ENCODE measurements at regions not wholly inside any gene's neighbourhood (a gene's known extent, or its start where the extent isn't known, plus 50 kb on each side); places are given as distances from the start of the nearest gene placed in this dataset.

- no peak for TF ChIP-seq EZH2 (IDR thresholded peaks at IDR 0.05; ENCODE audit: borderline replicate concordance, low read length)
- TF ChIP-seq, protein P1, sequence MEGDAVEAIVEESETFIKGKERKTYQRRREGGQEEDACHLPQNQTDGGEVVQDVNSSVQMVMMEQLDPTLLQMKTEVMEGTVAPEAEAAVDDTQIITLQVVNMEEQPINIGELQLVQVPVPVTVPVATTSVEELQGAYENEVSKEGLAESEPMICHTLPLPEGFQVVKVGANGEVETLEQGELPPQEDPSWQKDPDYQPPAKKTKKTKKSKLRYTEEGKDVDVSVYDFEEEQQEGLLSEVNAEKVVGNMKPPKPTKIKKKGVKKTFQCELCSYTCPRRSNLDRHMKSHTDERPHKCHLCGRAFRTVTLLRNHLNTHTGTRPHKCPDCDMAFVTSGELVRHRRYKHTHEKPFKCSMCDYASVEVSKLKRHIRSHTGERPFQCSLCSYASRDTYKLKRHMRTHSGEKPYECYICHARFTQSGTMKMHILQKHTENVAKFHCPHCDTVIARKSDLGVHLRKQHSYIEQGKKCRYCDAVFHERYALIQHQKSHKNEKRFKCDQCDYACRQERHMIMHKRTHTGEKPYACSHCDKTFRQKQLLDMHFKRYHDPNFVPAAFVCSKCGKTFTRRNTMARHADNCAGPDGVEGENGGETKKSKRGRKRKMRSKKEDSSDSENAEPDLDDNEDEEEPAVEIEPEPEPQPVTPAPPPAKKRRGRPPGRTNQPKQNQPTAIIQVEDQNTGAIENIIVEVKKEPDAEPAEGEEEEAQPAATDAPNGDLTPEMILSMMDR (conservative IDR thresholded peaks at IDR 0.05 in 1 of 2, IDR thresholded peaks at IDR 0.05 in 1 of 2; ENCODE audit: extremely low read depth in 1 of 2, insufficient read depth in 1 of 2, low read depth in 1 of 2, low read length in 2 of 2) = no peak
Measured at GRCh38 chr21:29466532-29466931, 167.8 kb downstream of the BACH1 start.

Data from mammary epithelial cell (primary cell).